ENCODE measurements at regions not wholly inside any gene's neighbourhood (a gene's known extent, or its start where the extent isn't known, plus 50 kb on each side); places are given as distances from the start of the nearest gene placed in this dataset.

- ChIA-PET RAD21 (ENCODE audit: unreplicated experiment) (no interaction called here), SMC1A (ENCODE audit: uncharacterized antibody, unreplicated experiment) (interaction anchor here (0.9 kb wide), 1 partner anchor 9 kb away, joined by 4 read pairs; no protein-coding TSS in a partner anchor), CTCF (no interaction called here), POLR2A (no interaction called here)
- ATAC-seq (no peak), DNase-seq (ENCODE audit: low read depth, low spot score) (no peak), FAIRE-seq (no peak)
- Histone ChIP-seq H3K9me3 (replicated peaks; ENCODE audit: control insufficient read depth, insufficient read depth, low read length) (no peaks in the 10 kb centered on the region), H3K27ac (ENCODE audit: control insufficient read depth, insufficient read depth) (no peak overlapping the region), H3K79me2 (ENCODE audit: control insufficient read depth, insufficient read depth, low read length) (no peaks in the 10 kb centered on the region), H3K36me3 (ENCODE audit: control insufficient read depth in 2 of 2, insufficient read depth in 2 of 2, low read length in 1 of 2) (no peaks in the 10 kb centered on the region), H3K4me3 (no peak overlapping the region), H4K20me1 (ENCODE audit: control insufficient read depth, insufficient read depth) (no peaks in the 10 kb centered on the region), H3K27me3 (replicated peaks in 1 of 2; ENCODE audit: control insufficient read depth in 2 of 2, insufficient read depth in 2 of 2, low read length in 1 of 2) (no peaks in the 10 kb centered on the region; a peak in 2 of 4 replicates), H3K9ac (ENCODE audit: control insufficient read depth, insufficient read depth, low read length) (no peak overlapping the region), H2AFZ (ENCODE audit: control insufficient read depth, low read depth, low read length) (no peak overlapping the region), H3K4me1 (ENCODE audit: control insufficient read depth, insufficient read depth, low read length) (no peaks in the 10 kb centered on the region), H3K4me2 (ENCODE audit: control insufficient read depth, insufficient read depth) (no peak overlapping the region)
- 51% methylated on average over 3 of the region's 3 CpGs for WGBS (ENCODE audit: insufficient coverage, insufficient replicate concordance, low lambda C conversion rate, missing lambda C conversion rate)
- intact Hi-C loops (cut with micrococcal nuclease; ENCODE audit: unreplicated experiment) (no loop called here), in situ Hi-C loops (cut with MboI) (no loop called here)
- TF ChIP-seq LARP7 (IDR thresholded peaks at IDR 0.05) (no peak), STAT1 (conservative IDR thresholded peaks at IDR 0.05) (no peak), FOXK2 (IDR thresholded peaks at IDR 0.05) (no peak)
- BruUV-seq (replicated peaks): no TSS peak
Measured at GRCh38 chr1:87556326-87556725, 227.6 kb downstream of the LMO4 start.

GRCh38 chr1:87558921-87559320, 230.2 kb downstream of the LMO4 start:
- ChIA-PET POLR2A (no interaction called here), CTCF (no interaction called here), SMC1A (ENCODE audit: uncharacterized antibody, unreplicated experiment) (no interaction called here), RAD21 (ENCODE audit: unreplicated experiment) (no interaction called here)
- intact Hi-C loops (cut with micrococcal nuclease; ENCODE audit: unreplicated experiment): no loop called here
- no peaks in the 10 kb centered on the region for H3K36me3 ChIP-seq (ENCODE audit: control insufficient read depth in 2 of 2, insufficient read depth in 2 of 2, low read length in 1 of 2)
- H3K9me3 ChIP-seq (replicated peaks; ENCODE audit: control insufficient read depth, insufficient read depth, low read length): no peaks in the 10 kb centered on the region
- ATAC-seq (no peak), FAIRE-seq (no peak), DNase-seq (ENCODE audit: low read depth, low spot score) (no peak)
- H4K20me1 ChIP-seq (ENCODE audit: control insufficient read depth, insufficient read depth): no peaks in the 10 kb centered on the region
- in situ Hi-C loops (cut with MboI): no loop called here
- H3K4me3 ChIP-seq: no peak overlapping the region
- H3K4me1 ChIP-seq (ENCODE audit: control insufficient read depth, insufficient read depth, low read length): no peaks in the 10 kb centered on the region
- no peaks in the 10 kb centered on the region; a peak in 2 of 4 replicates for H3K27me3 ChIP-seq (replicated peaks in 1 of 2; ENCODE audit: control insufficient read depth in 2 of 2, insufficient read depth in 2 of 2, low read length in 1 of 2)
- H3K9ac ChIP-seq (ENCODE audit: control insufficient read depth, insufficient read depth, low read length): no peak overlapping the region
- H3K4me2 ChIP-seq (ENCODE audit: control insufficient read depth, insufficient read depth): no peak overlapping the region
- 9% methylated on average over 3 of the region's 3 CpGs for WGBS (ENCODE audit: insufficient coverage, insufficient replicate concordance, low lambda C conversion rate, missing lambda C conversion rate)
- H3K79me2 ChIP-seq (ENCODE audit: control insufficient read depth, insufficient read depth, low read length): no peaks in the 10 kb centered on the region
- H3K27ac ChIP-seq (ENCODE audit: control insufficient read depth, insufficient read depth): no peak overlapping the region
- BruUV-seq (replicated peaks): no TSS peak
- H2AFZ ChIP-seq (ENCODE audit: control insufficient read depth, low read depth, low read length): no peak overlapping the region
- TF ChIP-seq BRCA1 (IDR thresholded peaks at IDR 0.05; ENCODE audit: low read depth, low read length): no peak
- no peak for TF ChIP-seq IRF3 (IDR thresholded peaks at IDR 0.05)
- TF ChIP-seq ATF7 (IDR thresholded peaks at IDR 0.05; ENCODE audit: low read depth): no peak
- TF ChIP-seq RAD21 (IDR thresholded peaks at IDR 0.05; ENCODE audit: insufficient read depth, low read depth, low read length): no peak
- TF ChIP-seq HDAC2 (IDR thresholded peaks at IDR 0.05): no peak
- no peak for TF ChIP-seq FOXK2 (IDR thresholded peaks at IDR 0.05)
- no peak for TF ChIP-seq PBX3 (IDR thresholded peaks at IDR 0.05; ENCODE audit: insufficient replicate concordance, low read depth, low read length)
- TF ChIP-seq CUX1 (IDR thresholded peaks at IDR 0.05; ENCODE audit: insufficient replicate concordance, low read depth, low read length): no peak
- TF ChIP-seq CREM (IDR thresholded peaks at IDR 0.05; ENCODE audit: low read depth): no peak
- TF ChIP-seq NFIC (IDR thresholded peaks at IDR 0.05; ENCODE audit: low read depth, low read length): no peak

Measured in GM12878 (cell line).